ENCODE measurements at regions not wholly inside any gene's neighbourhood (a gene's known extent, or its start where the extent isn't known, plus 50 kb on each side); places are given as distances from the start of the nearest gene placed in this dataset.

DNA sequence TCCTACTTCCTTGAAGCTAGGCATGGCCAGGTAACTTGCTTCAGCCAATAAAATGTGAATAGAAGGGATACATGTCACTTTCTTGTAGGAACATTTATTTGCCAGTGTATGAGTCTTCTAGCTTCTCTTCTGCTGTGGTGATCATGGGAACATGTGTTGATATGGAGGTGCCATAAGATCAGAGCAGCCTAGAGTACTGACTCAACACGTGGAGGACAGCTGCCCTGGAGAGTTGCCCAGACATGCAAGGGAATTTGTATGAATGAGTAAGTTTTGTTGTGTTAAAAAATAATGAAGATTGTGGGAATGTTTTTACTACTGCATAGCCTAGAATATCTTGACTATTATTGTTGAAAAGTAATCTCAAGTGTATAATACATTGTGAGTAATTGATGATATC is 502.3 kb downstream of the NUF2 start:
- ATAC-seq (ENCODE audit: poor library complexity) (peak; percentile 64), DNase-seq (peak; percentile 48)
- intact Hi-C loops (cut with DNase I) = no loop called here

DNA sequence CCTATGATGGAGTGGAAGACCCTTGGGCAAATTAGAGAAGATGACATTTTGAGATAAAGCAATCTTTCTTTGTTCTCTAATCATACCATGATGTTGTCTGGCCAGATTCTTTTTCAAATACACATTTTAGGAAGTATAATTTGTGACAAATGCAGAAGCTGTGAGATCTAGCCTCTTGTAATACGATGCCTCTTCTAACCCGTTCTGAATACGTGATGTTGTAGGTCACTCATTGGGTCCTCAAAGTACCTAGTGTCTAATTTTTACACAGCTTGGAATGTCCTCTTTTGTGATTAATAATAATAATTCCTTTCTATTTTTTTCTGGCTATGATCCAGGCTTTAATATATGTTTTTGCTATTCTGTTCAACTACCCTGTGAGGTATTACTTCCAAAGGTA is 502.7 kb downstream of the NUF2 start:
- DNase-seq (no peak), ATAC-seq (ENCODE audit: poor library complexity) (no peak)

DNA sequence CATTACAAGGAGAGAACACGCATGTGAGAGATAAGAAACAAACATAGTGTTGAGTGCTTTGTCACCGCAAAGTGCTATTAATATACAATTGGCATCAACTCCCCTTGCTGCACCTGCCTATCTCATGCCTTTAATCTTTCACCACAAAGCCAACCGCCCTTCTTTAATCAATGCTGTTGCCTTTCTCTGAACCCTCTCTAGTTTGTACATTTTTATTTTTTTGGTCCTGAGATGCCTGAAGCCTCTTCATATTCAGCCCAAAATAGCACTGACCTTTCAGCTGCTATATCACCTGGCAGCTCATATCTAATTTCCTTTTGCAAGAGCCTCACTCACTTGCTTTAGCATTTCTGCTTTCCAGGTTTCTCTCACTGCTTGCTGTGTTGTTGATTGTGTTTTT is 504.7 kb downstream of the NUF2 start:
- peak; percentile 61 for ATAC-seq (ENCODE audit: poor library complexity)
- intact Hi-C loops (cut with DNase I) = no loop called here

More for the DNA sequence above, 502.7 kb downstream of the NUF2 start:
- intact Hi-C loops (cut with DNase I) = no loop called here

DNA sequence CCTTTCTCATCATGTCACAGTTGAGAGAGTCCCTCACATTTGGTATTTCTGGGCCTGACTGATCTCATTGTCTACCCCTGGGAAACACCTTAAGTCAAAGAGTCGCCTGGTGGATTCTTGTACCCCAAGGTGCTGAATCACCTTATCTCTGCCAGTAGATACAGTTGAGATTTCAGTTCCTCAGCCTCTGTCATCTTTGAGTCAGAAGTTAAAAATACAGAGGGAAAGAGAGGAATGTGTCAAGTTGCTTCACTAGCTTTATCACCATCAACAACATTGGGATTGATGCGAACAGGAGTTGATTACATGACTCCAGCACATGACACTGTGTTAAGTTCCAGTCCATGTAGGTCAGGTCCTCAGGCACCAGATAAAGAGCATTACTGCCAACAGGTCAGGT is 513.0 kb downstream of the NUF2 start:
- no peak for ATAC-seq (ENCODE audit: poor library complexity)
- intact Hi-C loops (cut with DNase I) = no loop called here

More for the DNA sequence above, 504.7 kb downstream of the NUF2 start:
- DNase-seq = no peak

GRCh38 chr1:163836481-163836880 is 514.7 kb downstream of the NUF2 start:
- DNase-seq = no peak
- intact Hi-C loops (cut with DNase I) = no loop called here
- ATAC-seq (ENCODE audit: poor library complexity) = no peak

More for the DNA sequence above, 513.0 kb downstream of the NUF2 start:
- no peak for DNase-seq

GRCh38 chr1:163837206-163837605 is 515.5 kb downstream of the NUF2 start:
- no peak for DNase-seq
- intact Hi-C loops (cut with DNase I) = no loop called here
- ATAC-seq (ENCODE audit: poor library complexity) = no peak

DNA sequence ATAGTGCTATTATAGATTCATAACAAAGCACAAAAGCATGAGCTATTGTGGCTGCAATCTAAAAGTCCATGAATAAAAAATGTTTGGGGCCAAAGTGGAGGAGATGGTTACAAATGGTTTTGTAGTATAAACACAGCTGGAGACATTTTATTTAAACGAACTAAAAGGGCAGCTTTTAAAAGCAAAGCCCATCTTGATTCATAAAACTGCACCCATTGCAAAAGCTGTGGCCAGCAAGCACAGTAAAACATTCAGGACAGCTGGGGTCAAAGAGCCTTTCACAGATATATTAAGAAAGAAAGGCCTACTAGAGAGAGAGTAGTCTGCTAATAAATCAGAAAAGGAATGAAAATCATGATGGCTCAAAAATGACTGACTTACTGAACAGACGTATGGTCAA is 520.8 kb downstream of the NUF2 start:
- intact Hi-C loops (cut with DNase I) = no loop called here
- ATAC-seq (ENCODE audit: poor library complexity) (no peak), DNase-seq (no peak)

- ATAC-seq (ENCODE audit: poor library complexity) = peak; percentile 20
- intact Hi-C loops (cut with DNase I) = no loop called here
- DNase-seq = no peak
These were observed 522.7 kb downstream of the NUF2 start for GRCh38 chr1:163844459-163844858.

GRCh38 chr1:163845279-163845678 is 523.5 kb downstream of the NUF2 start:
- intact Hi-C loops (cut with DNase I) = no loop called here
- ATAC-seq (ENCODE audit: poor library complexity) (no peak), DNase-seq (no peak)

- ATAC-seq (ENCODE audit: poor library complexity) = no peak
- DNase-seq = no peak
These were observed 542.0 kb downstream of the NUF2 start for GRCh38 chr1:163863731-163864130.

DNA sequence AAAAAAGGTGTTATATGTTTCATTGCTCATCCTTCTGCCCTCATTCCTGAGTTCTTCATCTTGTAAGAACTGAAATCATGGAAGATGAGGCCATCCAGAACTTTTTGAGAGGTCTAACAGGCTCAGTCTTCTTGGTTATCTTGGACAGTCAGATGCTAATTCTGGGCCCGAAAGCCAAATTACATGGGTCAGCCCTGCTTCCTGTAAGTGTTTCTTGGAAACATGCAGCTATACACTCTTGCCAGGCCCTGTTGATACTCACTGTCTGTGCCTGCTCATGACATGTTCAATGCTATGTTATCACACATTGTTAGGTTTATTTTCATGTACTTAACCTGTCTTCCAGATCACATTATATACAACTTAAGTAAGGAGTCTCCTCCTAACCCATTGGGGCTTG is 542.5 kb downstream of the NUF2 start:
- intact Hi-C loops (cut with DNase I) = no loop called here
- DNase-seq (no peak), ATAC-seq (ENCODE audit: poor library complexity) (no peak)

More at GRCh38 chr1:163863731-163864130, 542.0 kb downstream of the NUF2 start:
- intact Hi-C loops (cut with DNase I) = no loop called here

DNA sequence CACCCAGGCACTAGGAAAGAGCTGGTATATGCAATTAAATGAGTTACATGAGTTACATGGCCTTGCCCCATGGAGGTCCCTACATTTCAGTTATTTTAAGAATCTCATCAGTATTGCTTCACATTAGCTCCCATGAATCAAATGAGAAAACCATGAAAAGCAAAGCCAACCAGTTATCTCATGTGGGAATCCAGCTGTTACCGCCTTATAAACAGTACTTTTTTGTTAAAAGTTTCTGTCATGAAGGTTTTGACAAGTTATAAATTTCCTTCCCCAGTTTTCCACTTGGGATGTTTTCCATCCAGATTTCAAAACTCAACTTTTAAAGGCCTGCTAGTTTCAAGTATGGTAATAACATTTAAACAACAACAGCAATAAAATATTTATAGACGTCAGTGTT is 544.8 kb downstream of the NUF2 start:
- intact Hi-C loops (cut with DNase I) = no loop called here
- DNase-seq (no peak), ATAC-seq (ENCODE audit: poor library complexity) (peak; percentile 87)

GRCh38 chr1:163870666-163871065 is 548.9 kb downstream of the NUF2 start:
- ATAC-seq (ENCODE audit: poor library complexity) (no peak), DNase-seq (no peak)
- intact Hi-C loops (cut with DNase I) = no loop called here

DNA sequence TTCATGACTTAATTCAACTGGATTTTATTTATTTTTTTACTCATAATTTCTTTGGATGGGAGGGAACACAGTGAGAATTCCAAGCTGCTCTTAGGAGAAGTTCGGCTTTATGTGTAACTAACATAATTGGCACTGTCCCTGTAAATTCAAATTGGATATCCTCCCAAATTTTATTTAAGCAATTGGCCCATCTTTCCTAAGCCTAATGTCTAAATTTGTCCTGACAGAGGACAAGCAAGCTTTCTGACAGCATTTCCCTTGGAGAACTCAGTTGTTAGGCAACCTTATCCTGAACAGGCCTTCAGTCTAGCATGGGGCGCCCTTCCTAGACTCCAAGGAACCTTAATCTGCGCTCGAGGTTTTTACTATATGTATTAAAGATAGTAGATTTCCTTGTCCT is 550.3 kb downstream of the NUF2 start:
- intact Hi-C loops (cut with DNase I) = no loop called here
- ATAC-seq (ENCODE audit: poor library complexity) (peak; percentile 75), DNase-seq (no peak)

GRCh38 chr1:163874070-163874469 is 552.3 kb downstream of the NUF2 start:
- intact Hi-C loops (cut with DNase I) = no loop called here
- ATAC-seq (ENCODE audit: poor library complexity) (no peak), DNase-seq (no peak)

GRCh38 chr1:163875200-163875926 is 553.6 kb downstream of the NUF2 start:
- intact Hi-C loops (cut with DNase I) = no loop called here
- peak; percentile 42 for DNase-seq

DNA sequence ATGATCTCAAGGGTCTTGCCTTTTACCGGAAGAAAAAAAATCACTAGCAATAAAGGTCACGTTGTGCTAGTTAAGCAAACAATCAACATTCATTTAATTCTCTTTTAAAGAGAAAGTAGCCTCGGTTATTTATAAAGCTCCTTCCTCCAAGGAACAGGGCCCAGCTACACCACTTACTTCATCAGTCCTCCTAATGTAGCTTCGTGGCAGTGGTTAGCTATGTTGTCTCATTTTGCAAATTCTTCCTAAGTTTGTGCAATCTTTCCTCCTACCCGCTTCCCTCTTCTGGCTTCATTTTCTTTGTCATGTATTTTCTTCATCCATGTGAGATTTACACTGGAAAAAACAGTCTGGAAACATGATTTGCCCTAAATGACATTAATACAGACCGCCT is 554.2 kb downstream of the NUF2 start:
- intact Hi-C loops (cut with DNase I) = no loop called here
- ATAC-seq (ENCODE audit: poor library complexity) (peak; percentile 74), DNase-seq (no peak)

More at GRCh38 chr1:163875200-163875926, 553.6 kb downstream of the NUF2 start:
- peak; percentile 87 for ATAC-seq (ENCODE audit: poor library complexity)

GRCh38 chr1:163876546-163876945 is 554.8 kb downstream of the NUF2 start:
- intact Hi-C loops (cut with DNase I) = no loop called here
- ATAC-seq (ENCODE audit: poor library complexity) (no peak), DNase-seq (no peak)

DNA sequence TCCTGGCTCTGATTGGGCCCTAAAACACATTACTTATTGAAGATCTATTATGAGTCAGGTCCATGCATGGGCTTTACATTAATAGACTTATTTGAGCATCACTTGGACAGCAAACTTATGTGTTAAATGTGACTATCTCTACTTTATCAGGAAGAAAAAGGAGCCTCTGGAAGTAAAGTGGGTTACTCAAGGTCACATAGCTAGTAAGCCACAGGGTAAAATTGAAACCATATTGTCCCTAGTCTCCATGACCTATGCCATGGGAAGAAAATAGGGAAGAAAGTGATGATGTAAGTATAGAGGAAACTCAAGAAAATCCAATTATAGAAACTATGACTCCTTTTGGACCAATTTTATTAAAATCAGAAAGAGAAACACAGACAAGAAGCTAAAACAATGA is 555.3 kb downstream of the NUF2 start:
- intact Hi-C loops (cut with DNase I) = no loop called here
- DNase-seq = no peak
- ATAC-seq (ENCODE audit: poor library complexity) = no peak

- ATAC-seq (ENCODE audit: poor library complexity) = no peak
- no peak for DNase-seq
- intact Hi-C loops (cut with DNase I) = no loop called here
These were observed 563.8 kb downstream of the NUF2 start for GRCh38 chr1:163885510-163885909.

GRCh38 chr1:163896001-163896400 is 574.2 kb downstream of the NUF2 start:
- DNase-seq (no peak), ATAC-seq (ENCODE audit: poor library complexity) (no peak)
- intact Hi-C loops (cut with DNase I) = no loop called here
